ENCODE measurements at regions not wholly inside any gene's neighbourhood (a gene's known extent, or its start where the extent isn't known, plus 50 kb on each side); places are given as distances from the start of the nearest gene placed in this dataset.

GRCh38 chr1:221794079-221794670, 52.3 kb upstream of the DUSP10 start:
- no peak for TF ChIP-seq CTCF (IDR thresholded peaks at IDR 0.05)
- TF ChIP-seq POLR2A (IDR thresholded peaks at IDR 0.05) = no peak
